GM12878 (cell line): ENCODE measurements at regions not wholly inside any gene's neighbourhood (a gene's known extent, or its start where the extent isn't known, plus 50 kb on each side); places are given as distances from the start of the nearest gene placed in this dataset.

Source experiments
- BACH1 ChIP-seq: fragments of 450-650 bp; IDR thresholded peaks from 2 replicates; pipeline ENCODE4 v1.6.1; 2017; ENCODE audit warnings: mild to moderate bottlenecking, borderline replicate concordance
- DPF2 ChIP-seq: fragments of 450-650 bp; IDR thresholded peaks from 2 replicates; pipeline ENCODE4 v1.6.1; 2017; ENCODE audit warnings: mild to moderate bottlenecking
- E2F4 ChIP-seq: IDR thresholded peaks from 2 replicates; pipeline ENCODE4 v1.6.1; 2012; ENCODE audit warnings: low read depth, low read length, improper control_type of control experiment
- EED ChIP-seq: sonication (generic); IDR thresholded peaks from 2 replicates; pipeline ENCODE4 v1.6.1; 2016; ENCODE audit warnings: antibody characterized with exemption, low read depth
- EGR1 ChIP-seq, 2 experiments: IDR thresholded peaks; 1 replicate in 1 of 2; 2 replicates in 1 of 2; pipeline ENCODE4 v1.6.1; 2011 to 2012; ENCODE audit warnings: low read depth in 2 of 2, low read length in 2 of 2, borderline replicate concordance in 1 of 2, mild to moderate bottlenecking in 1 of 2, moderate library complexity in 1 of 2
- ETV6 ChIP-seq, 2 experiments: fragments of 450-650 bp in 1 of 2; IDR thresholded peaks in 1 of 2; conservative IDR thresholded peaks in 1 of 2; 2 replicates each; pipeline ENCODE4 v1.6.1; 2014; ENCODE audit warnings: antibody characterized with exemption in 1 of 2, borderline replicate concordance in 1 of 2, low read depth in 1 of 2, mild to moderate bottlenecking in 1 of 2, moderate library complexity in 1 of 2
- FOS ChIP-seq: IDR thresholded peaks from 3 replicates; pipeline ENCODE4 v1.6.1; 2011; ENCODE audit warnings: borderline replicate concordance; ENCODE audit not compliant: insufficient read length; ENCODE audit errors: extremely low read depth
- HSF1 ChIP-seq: fragments of 150-350 bp; IDR thresholded peaks from 2 replicates; pipeline ENCODE4 v1.6.1; 2014; ENCODE audit warnings: mild to moderate bottlenecking, low read depth, low read length
- IRF4 ChIP-seq: IDR thresholded peaks from 2 replicates; pipeline ENCODE4 v1.6.1; 2011; ENCODE audit warnings: low read depth, low read length
- LARP7 ChIP-seq: fragments of 450-650 bp; IDR thresholded peaks from 2 replicates; pipeline ENCODE4 v1.6.1; 2017; ENCODE audit warnings: mild to moderate bottlenecking
- MXI1 ChIP-seq: fragments of 150-350 bp; IDR thresholded peaks from 2 replicates; pipeline ENCODE4 v1.6.1; 2011; ENCODE audit warnings: low read depth, mild to moderate bottlenecking, inconsistent platforms, low read length, improper control_type of control experiment
- NRF1 ChIP-seq: conservative IDR thresholded peaks from 2 replicates; pipeline ENCODE4 v1.6.1; 2011; ENCODE audit warnings: mild to moderate bottlenecking, low read depth, low read length, improper control_type of control experiment
- POLR2AphosphoS5 ChIP-seq: IDR thresholded peaks from 2 replicates; pipeline ENCODE4 v1.6.1; 2011; ENCODE audit warnings: mild to moderate bottlenecking, low read length, inconsistent platforms
- RAD21 ChIP-seq: IDR thresholded peaks from 2 replicates; pipeline ENCODE4 v1.6.1; 2011; ENCODE audit warnings: mild to moderate bottlenecking, low read depth, low read length, moderate library complexity; ENCODE audit not compliant: insufficient read depth
- RUNX3 ChIP-seq: IDR thresholded peaks from 2 replicates; pipeline ENCODE4 v1.6.1; 2012; ENCODE audit warnings: low read length, inconsistent platforms
- ZNF274 ChIP-seq: IDR thresholded peaks from one replicate; pipeline ENCODE4 v1.8.0; 2011; ENCODE audit not compliant: insufficient read length, insufficient read depth
- ZZZ3 ChIP-seq: IDR thresholded peaks from 2 replicates; pipeline ENCODE4 v1.6.1; 2011; ENCODE audit warnings: low read depth; ENCODE audit not compliant: control insufficient read depth, insufficient read length
- TF ChIP-seq, protein P1 (sequence below): fragments of 450-650 bp; IDR thresholded peaks from 2 replicates; pipeline ENCODE4 v1.6.1; 2018; ENCODE audit warnings: mild to moderate bottlenecking, low read depth, moderate library complexity; ENCODE audit not compliant: partially characterized antibody
- TF ChIP-seq, protein P2 (sequence below): IDR thresholded peaks from 2 replicates; pipeline ENCODE4 v1.6.1; 2012; ENCODE audit warnings: improper control_type of control experiment, low read depth, low read length; ENCODE audit not compliant: insufficient replicate concordance

DNA sequence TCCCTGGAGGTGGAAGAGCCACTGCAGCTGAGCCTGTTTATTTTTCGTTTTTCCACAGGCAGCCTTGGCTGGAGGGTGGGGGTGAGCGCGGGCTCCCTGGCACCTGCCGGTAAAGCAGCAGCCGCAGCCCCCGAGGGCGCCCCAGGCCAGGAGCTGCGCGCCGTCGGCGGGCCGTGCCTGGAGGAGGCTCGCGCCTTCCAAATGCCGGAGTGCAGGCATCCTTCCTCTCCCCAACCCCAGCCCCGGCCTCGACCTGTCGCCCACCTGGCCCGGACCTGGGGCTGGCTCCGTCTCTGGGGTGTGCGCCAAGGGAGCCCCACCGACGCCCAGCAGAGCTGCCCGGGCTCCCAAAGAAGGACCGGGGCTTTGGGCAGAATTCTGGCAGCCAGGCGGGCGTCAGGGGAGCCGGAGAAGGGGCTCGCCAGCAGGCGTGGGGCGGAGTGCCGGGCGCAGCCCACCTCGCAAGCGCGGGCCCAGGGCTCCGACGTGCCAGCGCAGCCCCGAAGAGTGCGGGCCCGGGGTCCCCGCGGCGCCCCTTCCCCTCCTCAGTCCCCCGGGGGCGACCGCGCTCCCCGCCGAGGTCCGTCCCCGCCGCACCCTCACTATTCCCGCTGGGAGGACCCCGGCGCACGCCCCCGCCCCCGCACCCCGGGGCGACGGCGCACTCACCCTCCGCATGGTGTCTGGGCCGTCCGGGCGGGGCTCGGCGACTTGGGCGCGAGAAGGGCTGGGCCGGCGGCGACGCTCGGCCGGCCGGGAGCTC, 130.3 kb downstream of the NDUFA12 start (continued):
- TF ChIP-seq, protein P1, sequence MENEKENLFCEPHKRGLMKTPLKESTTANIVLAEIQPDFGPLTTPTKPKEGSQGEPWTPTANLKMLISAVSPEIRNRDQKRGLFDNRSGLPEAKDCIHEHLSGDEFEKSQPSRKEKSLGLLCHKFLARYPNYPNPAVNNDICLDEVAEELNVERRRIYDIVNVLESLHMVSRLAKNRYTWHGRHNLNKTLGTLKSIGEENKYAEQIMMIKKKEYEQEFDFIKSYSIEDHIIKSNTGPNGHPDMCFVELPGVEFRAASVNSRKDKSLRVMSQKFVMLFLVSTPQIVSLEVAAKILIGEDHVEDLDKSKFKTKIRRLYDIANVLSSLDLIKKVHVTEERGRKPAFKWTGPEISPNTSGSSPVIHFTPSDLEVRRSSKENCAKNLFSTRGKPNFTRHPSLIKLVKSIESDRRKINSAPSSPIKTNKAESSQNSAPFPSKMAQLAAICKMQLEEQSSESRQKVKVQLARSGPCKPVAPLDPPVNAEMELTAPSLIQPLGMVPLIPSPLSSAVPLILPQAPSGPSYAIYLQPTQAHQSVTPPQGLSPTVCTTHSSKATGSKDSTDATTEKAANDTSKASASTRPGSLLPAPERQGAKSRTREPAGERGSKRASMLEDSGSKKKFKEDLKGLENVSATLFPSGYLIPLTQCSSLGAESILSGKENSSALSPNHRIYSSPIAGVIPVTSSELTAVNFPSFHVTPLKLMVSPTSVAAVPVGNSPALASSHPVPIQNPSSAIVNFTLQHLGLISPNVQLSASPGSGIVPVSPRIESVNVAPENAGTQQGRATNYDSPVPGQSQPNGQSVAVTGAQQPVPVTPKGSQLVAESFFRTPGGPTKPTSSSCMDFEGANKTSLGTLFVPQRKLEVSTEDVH = no peak
- TF ChIP-seq HSF1 (no peak), NRF1 (no peak), ZZZ3 (no peak), POLR2AphosphoS5 (no peak), IRF4 (no peak), DPF2 (peak; percentile 77; the same call in 1 of the 2 replicates), E2F4 (no peak), RUNX3 (no peak), FOS (no peak), MXI1 (0 out of 2 replicates have a peak, but pooled peaks have one; percentile 51), ETV6 (conservative IDR thresholded peaks at IDR 0.05 in 1 of 2, IDR thresholded peaks at IDR 0.05 in 1 of 2; ENCODE audit: borderline replicate concordance in 1 of 2, low read depth in 1 of 2) (no peak), BACH1 (no peak), EED (peak; percentile 51; the same call in 1 of the 2 replicates), EGR1 (IDR thresholded peaks at IDR 0.05; ENCODE audit: borderline replicate concordance in 1 of 2, low read depth in 2 of 2, low read length in 2 of 2) (peak in 1 of 2 experiments; percentile 95; a peak in 2 of 3 replicates), RAD21 (no peak), LARP7 (no peak; the same call in 1 of the 2 replicates), ZNF274 (no peak)
- TF ChIP-seq, protein P2, sequence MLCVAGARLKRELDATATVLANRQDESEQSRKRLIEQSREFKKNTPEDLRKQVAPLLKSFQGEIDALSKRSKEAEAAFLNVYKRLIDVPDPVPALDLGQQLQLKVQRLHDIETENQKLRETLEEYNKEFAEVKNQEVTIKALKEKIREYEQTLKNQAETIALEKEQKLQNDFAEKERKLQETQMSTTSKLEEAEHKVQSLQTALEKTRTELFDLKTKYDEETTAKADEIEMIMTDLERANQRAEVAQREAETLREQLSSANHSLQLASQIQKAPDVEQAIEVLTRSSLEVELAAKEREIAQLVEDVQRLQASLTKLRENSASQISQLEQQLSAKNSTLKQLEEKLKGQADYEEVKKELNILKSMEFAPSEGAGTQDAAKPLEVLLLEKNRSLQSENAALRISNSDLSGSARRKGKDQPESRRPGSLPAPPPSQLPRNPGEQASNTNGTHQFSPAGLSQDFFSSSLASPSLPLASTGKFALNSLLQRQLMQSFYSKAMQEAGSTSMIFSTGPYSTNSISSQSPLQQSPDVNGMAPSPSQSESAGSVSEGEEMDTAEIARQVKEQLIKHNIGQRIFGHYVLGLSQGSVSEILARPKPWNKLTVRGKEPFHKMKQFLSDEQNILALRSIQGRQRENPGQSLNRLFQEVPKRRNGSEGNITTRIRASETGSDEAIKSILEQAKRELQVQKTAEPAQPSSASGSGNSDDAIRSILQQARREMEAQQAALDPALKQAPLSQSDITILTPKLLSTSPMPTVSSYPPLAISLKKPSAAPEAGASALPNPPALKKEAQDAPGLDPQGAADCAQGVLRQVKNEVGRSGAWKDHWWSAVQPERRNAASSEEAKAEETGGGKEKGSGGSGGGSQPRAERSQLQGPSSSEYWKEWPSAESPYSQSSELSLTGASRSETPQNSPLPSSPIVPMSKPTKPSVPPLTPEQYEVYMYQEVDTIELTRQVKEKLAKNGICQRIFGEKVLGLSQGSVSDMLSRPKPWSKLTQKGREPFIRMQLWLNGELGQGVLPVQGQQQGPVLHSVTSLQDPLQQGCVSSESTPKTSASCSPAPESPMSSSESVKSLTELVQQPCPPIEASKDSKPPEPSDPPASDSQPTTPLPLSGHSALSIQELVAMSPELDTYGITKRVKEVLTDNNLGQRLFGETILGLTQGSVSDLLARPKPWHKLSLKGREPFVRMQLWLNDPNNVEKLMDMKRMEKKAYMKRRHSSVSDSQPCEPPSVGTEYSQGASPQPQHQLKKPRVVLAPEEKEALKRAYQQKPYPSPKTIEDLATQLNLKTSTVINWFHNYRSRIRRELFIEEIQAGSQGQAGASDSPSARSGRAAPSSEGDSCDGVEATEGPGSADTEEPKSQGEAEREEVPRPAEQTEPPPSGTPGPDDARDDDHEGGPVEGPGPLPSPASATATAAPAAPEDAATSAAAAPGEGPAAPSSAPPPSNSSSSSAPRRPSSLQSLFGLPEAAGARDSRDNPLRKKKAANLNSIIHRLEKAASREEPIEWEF = no peak
